GM12878 (cell line): ENCODE measurements at regions not wholly inside any gene's neighbourhood (a gene's known extent, or its start where the extent isn't known, plus 50 kb on each side); places are given as distances from the start of the nearest gene placed in this dataset.

Experiments used
- ATAC-seq: fragments of 200-7000 bp; cut with Tn5 transposase; 3 replicates; pipeline ENCODE4 v1.9.1; 2020; ENCODE audit warnings: mild to moderate bottlenecking, moderate library complexity
- BruUV-seq: library from RNA; stranded (reverse); fragments of 400-500 nt; replicated peaks from 2 replicates; lab custom pipeline; 2021; lab: Mats Ljungman, UMichigan
- CTCF ChIA-PET: fragments of 300-600 bp; sonication (Branson Sonifier 250); formaldehyde crosslinking; extraction: SDS; loops from one replicate; lab custom pipeline; 2021; ENCODE audit warnings: inconsistent platforms; lab: Yijun Ruan, JAX
- POLR2A ChIA-PET: fragments of 350-600 bp; formaldehyde crosslinking; extraction: SDS; loops from one replicate; lab custom pipeline; 2021; ENCODE audit warnings: inconsistent platforms; lab: Charles Lee
- RAD21 ChIA-PET: fragments of 300-600 bp; sonication (Branson Sonifier 250); formaldehyde crosslinking; loops from one replicate; lab custom pipeline; 2023; ENCODE audit warnings: antibody characterized with exemption; ENCODE audit not compliant: unreplicated experiment; lab: Charles Lee
- SMC1A ChIA-PET: fragments of 300-600 bp; sonication (Branson Sonifier 250); formaldehyde crosslinking; loops from one replicate; lab custom pipeline; 2023; ENCODE audit not compliant: unreplicated experiment, uncharacterized antibody; lab: Charles Lee
- DNase-seq: peaks from one replicate; pipeline ENCODE4 v3.0.0-alpha.2; 2011; ENCODE audit warnings: low read depth, low spot score
- FAIRE-seq: peaks from 3 replicates; lab custom pipeline; 2011; peaks lifted over from hg19 to GRCh38; lab: Jason Lieb, UNC
- H2AFZ ChIP-seq: 2 replicates; pipeline ENCODE4 v1.6.0; 2011; ENCODE audit warnings: low read depth, low read length, control low read depth; ENCODE audit not compliant: control insufficient read depth
- H3K27ac ChIP-seq: 2 replicates; pipeline ENCODE4 v1.5.1; 2011; ENCODE audit warnings: control low read depth; ENCODE audit not compliant: control insufficient read depth, insufficient read depth
- H3K27me3 ChIP-seq, 2 experiments: replicated peaks in 1 of 2; 2 replicates each; pipeline versions ENCODE4 v1.6.0 to v1.6.1; 2011; ENCODE audit warnings: low read length in 1 of 2; ENCODE audit not compliant: control insufficient read depth in 2 of 2, insufficient read depth in 2 of 2
- H3K36me3 ChIP-seq, 2 experiments: 2 replicates each; pipeline ENCODE4 v1.5.1; 2011; ENCODE audit warnings: low read length in 1 of 2; ENCODE audit not compliant: control insufficient read depth in 2 of 2, insufficient read depth in 2 of 2
- H3K4me1 ChIP-seq: 2 replicates; pipeline ENCODE4 v1.6.1; 2011; ENCODE audit warnings: mild to moderate bottlenecking, low read length, moderate library complexity, mixed read lengths; ENCODE audit not compliant: control insufficient read depth, insufficient read depth
- H3K4me2 ChIP-seq: 2 replicates; pipeline ENCODE4 v1.6.0; 2011; ENCODE audit warnings: control low read depth; ENCODE audit not compliant: control insufficient read depth, insufficient read depth
- H3K4me3 ChIP-seq: fragments of 200-600 bp; sonication (generic); 2 replicates; pipeline ENCODE4 v1.5.1; 2016
- H3K79me2 ChIP-seq: 2 replicates; pipeline ENCODE4 v1.6.0; 2011; ENCODE audit warnings: low read length; ENCODE audit not compliant: control insufficient read depth, insufficient read depth
- H3K9ac ChIP-seq: 2 replicates; pipeline ENCODE4 v1.8.0; 2011; ENCODE audit warnings: low read length, control low read depth, mixed read lengths; ENCODE audit not compliant: control insufficient read depth, insufficient read depth
- H3K9me3 ChIP-seq: replicated peaks from 3 replicates; pipeline ENCODE4 v1.5.1; 2011; ENCODE audit warnings: mild to moderate bottlenecking, low read length; ENCODE audit not compliant: control insufficient read depth, insufficient read depth
- H4K20me1 ChIP-seq: 2 replicates; pipeline ENCODE4 v1.6.0; 2011; ENCODE audit not compliant: control insufficient read depth, insufficient read depth
- EED ChIP-seq: sonication (generic); IDR thresholded peaks from 2 replicates; pipeline ENCODE4 v1.6.1; 2016; ENCODE audit warnings: antibody characterized with exemption, low read depth
- HDAC2 ChIP-seq: fragments of 200-600 bp; sonication (generic); IDR thresholded peaks from 2 replicates; pipeline ENCODE4 v1.6.1; 2017
- HDAC6 ChIP-seq: fragments of 200-600 bp; sonication (generic); IDR thresholded peaks from one replicate; pipeline ENCODE4 v1.8.0; 2017; ENCODE audit warnings: antibody characterized with exemption; ENCODE audit not compliant: unreplicated experiment
- IKZF2 ChIP-seq, 2 experiments: fragments of 450-650 bp; IDR thresholded peaks; 2 replicates each; pipeline ENCODE4 v1.6.1; 2017; ENCODE audit warnings: mild to moderate bottlenecking in 2 of 2, moderate library complexity in 2 of 2
- MTA2 ChIP-seq: fragments of 450-650 bp; IDR thresholded peaks from 2 replicates; pipeline ENCODE4 v1.6.1; 2016; ENCODE audit warnings: low read depth, mild to moderate bottlenecking, moderate library complexity
- NFXL1 ChIP-seq: fragments of 450-650 bp; IDR thresholded peaks from 2 replicates; pipeline ENCODE4 v1.6.1; 2017; ENCODE audit warnings: antibody characterized with exemption, mild to moderate bottlenecking, borderline replicate concordance
- NFYB ChIP-seq: IDR thresholded peaks from 2 replicates; pipeline ENCODE4 v1.6.1; 2011; ENCODE audit warnings: low read depth, mild to moderate bottlenecking, low read length, improper control_type of control experiment, moderate library complexity; ENCODE audit not compliant: insufficient read depth
- SREBF1 ChIP-seq: IDR thresholded peaks from 2 replicates; pipeline ENCODE4 v1.6.1; 2012; ENCODE audit warnings: mild to moderate bottlenecking, low read length
- TBL1XR1 ChIP-seq: IDR thresholded peaks from 2 replicates; pipeline ENCODE4 v1.6.1; 2012; ENCODE audit warnings: low read depth, low read length, improper control_type of control experiment
- TCF7 ChIP-seq: IDR thresholded peaks from 2 replicates; pipeline ENCODE4 v1.6.1; 2014; ENCODE audit warnings: antibody characterized with exemption, borderline replicate concordance
- ZNF207 ChIP-seq: fragments of 450-650 bp; IDR thresholded peaks from 2 replicates; pipeline ENCODE4 v1.6.1; 2014; ENCODE audit warnings: antibody characterized with exemption, mild to moderate bottlenecking, borderline replicate concordance
- WGBS: methylation state at CpG from one replicate; pipeline ENCODE4 v1.1.6; 2016; ENCODE audit warnings: low lambda C conversion rate; ENCODE audit not compliant: insufficient replicate concordance, insufficient coverage; ENCODE audit errors: missing lambda C conversion rate; 5-methylcytosine and 5-hydroxymethylcytosine counted together
- in situ Hi-C: fragments of 300-500 bp; cut with MboI; formaldehyde crosslinking; loops from 9 replicates; pipeline ENCODE4 v1.14.3; 2018; ENCODE audit warnings: mixed read lengths
- intact Hi-C: fragments of 100-400 bp; cut with micrococcal nuclease; formaldehyde crosslinking; loops from one replicate; pipeline ENCODE4 v1.14.2; 2022; ENCODE audit not compliant: unreplicated experiment
- TF ChIP-seq, protein P1 (sequence below): fragments of 450-650 bp; IDR thresholded peaks from 2 replicates; pipeline ENCODE4 v1.6.1; 2016; ENCODE audit warnings: mild to moderate bottlenecking

DNA sequence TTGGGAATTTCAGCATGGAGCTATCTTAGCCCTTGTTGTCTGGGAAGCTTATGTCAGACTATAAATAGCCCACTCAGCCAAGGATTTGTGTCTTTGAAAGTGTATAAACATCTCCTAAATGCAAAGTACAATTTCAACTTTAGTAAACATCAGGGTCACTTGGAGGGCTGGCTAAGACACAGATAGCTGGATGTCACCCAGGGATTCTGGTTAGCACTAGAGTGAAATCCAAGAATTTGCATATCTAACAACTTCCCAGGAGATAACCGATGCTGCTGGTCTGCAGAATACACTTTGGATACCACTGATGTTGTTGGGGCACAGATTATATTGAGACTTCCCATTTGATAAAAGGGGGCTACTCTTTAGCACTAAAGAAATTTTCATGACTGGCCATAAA lies 130.9 kb downstream of the PAX1 start:
- intact Hi-C loops = no loop called here
- Histone ChIP-seq H3K4me1 (no peaks in the 10 kb centered on the region), H3K4me3 (no peak overlapping the region), H3K9ac (no peak overlapping the region), H3K27me3 (no peaks in the 10 kb centered on the region), H3K27ac (no peak overlapping the region), H3K79me2 (no peaks in the 10 kb centered on the region), H3K9me3 (no peaks in the 10 kb centered on the region), H3K36me3 (no peaks in the 10 kb centered on the region), H4K20me1 (no peaks in the 10 kb centered on the region), H3K4me2 (no peak overlapping the region), H2AFZ (no peak overlapping the region)
- TF ChIP-seq HDAC2 (no peak), IKZF2 (IDR thresholded peaks at IDR 0.05) (no peak), SREBF1 (no peak), TCF7 (no peak), HDAC6 (no peak), MTA2 (no peak), ZNF207 (no peak), TBL1XR1 (no peak), EED (no peak)
- 0% methylated on average over 1 of the region's 1 CpG for WGBS
- ChIA-PET RAD21 (no interaction called here), CTCF (interaction anchor here (0.6 kb wide), 1 partner anchor 20 kb away, joined by 3 read pairs; no protein-coding TSS in a partner anchor), SMC1A (no interaction called here), POLR2A (no interaction called here)
- BruUV-seq = no TSS peak
- in situ Hi-C loops = no loop called here
- ATAC-seq = no peak
- no peak for FAIRE-seq
- no peak for DNase-seq

DNA sequence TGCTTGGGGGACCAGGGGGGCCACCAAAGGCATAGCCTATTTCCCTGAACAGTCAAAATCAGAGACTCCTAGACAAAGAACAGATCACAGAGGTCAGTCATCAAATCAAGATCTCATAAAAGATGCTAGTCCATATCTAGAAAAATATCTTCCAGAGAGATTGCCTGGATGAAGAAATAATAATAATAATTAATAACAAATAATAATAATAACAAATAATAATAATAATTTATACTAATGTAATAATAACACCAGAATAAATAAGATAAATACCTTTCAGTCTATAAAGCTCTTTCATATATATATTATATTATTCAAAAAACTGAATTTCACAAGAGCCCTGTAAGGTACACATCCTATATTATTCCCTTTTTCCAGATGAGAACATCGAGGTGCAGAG lies 129.6 kb downstream of the PAX1 start:
- ChIA-PET RAD21 (no interaction called here), POLR2A (no interaction called here), CTCF (no interaction called here), SMC1A (no interaction called here)
- 0% methylated on average over 1 of the region's 1 CpG for WGBS
- H3K27me3 ChIP-seq = no peaks in the 10 kb centered on the region
- no peaks in the 10 kb centered on the region for H3K4me1 ChIP-seq
- in situ Hi-C loops = no loop called here
- no peak for FAIRE-seq
- H3K27ac ChIP-seq = no peak overlapping the region
- no peaks in the 10 kb centered on the region for H3K79me2 ChIP-seq
- H3K9ac ChIP-seq = no peak overlapping the region
- H3K9me3 ChIP-seq = no peaks in the 10 kb centered on the region
- no peaks in the 10 kb centered on the region for H4K20me1 ChIP-seq
- no peak for TF ChIP-seq NFXL1
- TF ChIP-seq, protein P1, sequence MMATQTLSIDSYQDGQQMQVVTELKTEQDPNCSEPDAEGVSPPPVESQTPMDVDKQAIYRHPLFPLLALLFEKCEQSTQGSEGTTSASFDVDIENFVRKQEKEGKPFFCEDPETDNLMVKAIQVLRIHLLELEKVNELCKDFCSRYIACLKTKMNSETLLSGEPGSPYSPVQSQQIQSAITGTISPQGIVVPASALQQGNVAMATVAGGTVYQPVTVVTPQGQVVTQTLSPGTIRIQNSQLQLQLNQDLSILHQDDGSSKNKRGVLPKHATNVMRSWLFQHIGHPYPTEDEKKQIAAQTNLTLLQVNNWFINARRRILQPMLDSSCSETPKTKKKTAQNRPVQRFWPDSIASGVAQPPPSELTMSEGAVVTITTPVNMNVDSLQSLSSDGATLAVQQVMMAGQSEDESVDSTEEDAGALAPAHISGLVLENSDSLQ = no peak
- no peak for TF ChIP-seq NFYB
- ATAC-seq = no peak
- no peak overlapping the region for H3K4me2 ChIP-seq
- H2AFZ ChIP-seq = no peak overlapping the region
- no peak for DNase-seq
- no TSS peak for BruUV-seq
- H3K36me3 ChIP-seq = no peaks in the 10 kb centered on the region
- no peak overlapping the region for H3K4me3 ChIP-seq
- intact Hi-C loops = no loop called here
